Glutamatergic neuron (in vitro differentiated cells): ENCODE measurements at regions not wholly inside any gene's neighbourhood (a gene's known extent, or its start where the extent isn't known, plus 50 kb on each side); places are given as distances from the start of the nearest gene placed in this dataset.

Source experiments
- DNase-seq: peaks from one replicate; pipeline ENCODE4 v3.0.0; 2022
- H3K27ac Mint-ChIP-seq: one replicate; pipeline ENCODE4 v1.8.0; 2020; ENCODE audit warnings: mild to moderate bottlenecking, mixed read lengths, inconsistent platforms; ENCODE audit not compliant: unreplicated experiment
- H3K27me3 Mint-ChIP-seq: one replicate; pipeline ENCODE4 v1.8.0; 2020; ENCODE audit warnings: mild to moderate bottlenecking, moderate library complexity, mixed read lengths, inconsistent platforms; ENCODE audit not compliant: unreplicated experiment
- H3K36me3 Mint-ChIP-seq: one replicate; pipeline ENCODE4 v1.8.0; 2020; ENCODE audit warnings: mild to moderate bottlenecking, mixed read lengths, inconsistent platforms; ENCODE audit not compliant: unreplicated experiment
- H3K4me1 Mint-ChIP-seq: one replicate; pipeline ENCODE4 v1.8.0; 2020; ENCODE audit warnings: mild to moderate bottlenecking, low read depth, mixed read lengths, inconsistent platforms; ENCODE audit not compliant: unreplicated experiment
- H3K4me3 Mint-ChIP-seq: one replicate; pipeline ENCODE4 v1.8.0; 2020; ENCODE audit warnings: mild to moderate bottlenecking, mixed read lengths, inconsistent platforms; ENCODE audit not compliant: unreplicated experiment
- H3K9me3 Mint-ChIP-seq: one replicate; pipeline ENCODE4 v1.8.0; 2020; ENCODE audit warnings: mild to moderate bottlenecking, moderate library complexity, mixed read lengths, inconsistent platforms; ENCODE audit not compliant: unreplicated experiment
- CTCF ChIP-seq: fragments of 200-600 bp; sonication (generic); IDR thresholded peaks from one replicate; pipeline ENCODE4 v1.5.0; 2021; ENCODE audit not compliant: partially characterized antibody, unreplicated experiment

GRCh38 chr10:111221682-111222480 lies 145.1 kb downstream of the ADRA2A start:
- peaks cover 4% of the 10 kb centered on the region for H3K9me3 Mint-ChIP-seq
- no peaks in the 10 kb centered on the region for H3K4me1 Mint-ChIP-seq
- no peaks in the 10 kb centered on the region for H3K36me3 Mint-ChIP-seq
- no peak overlapping the region for H3K4me3 Mint-ChIP-seq
- no peak for DNase-seq
- TF ChIP-seq CTCF = no peak
- peaks cover 5% of the 10 kb centered on the region for H3K27me3 Mint-ChIP-seq
- H3K27ac Mint-ChIP-seq = no peak overlapping the region

GRCh38 chr10:111222961-111223360 lies 146.1 kb downstream of the ADRA2A start:
- TF ChIP-seq CTCF = no peak
- H3K36me3 Mint-ChIP-seq = no peaks in the 10 kb centered on the region
- H3K4me3 Mint-ChIP-seq = no peak overlapping the region
- no peak overlapping the region for H3K27ac Mint-ChIP-seq
- no peak for DNase-seq
- no peaks in the 10 kb centered on the region for H3K4me1 Mint-ChIP-seq
- peaks cover 4% of the 10 kb centered on the region for H3K9me3 Mint-ChIP-seq
- peaks cover 5% of the 10 kb centered on the region for H3K27me3 Mint-ChIP-seq

- Mint-ChIP-seq H3K36me3 (no peaks in the 10 kb centered on the region), H3K4me1 (no peaks in the 10 kb centered on the region), H3K9me3 (no peaks in the 10 kb centered on the region), H3K4me3 (no peak overlapping the region), H3K27ac (no peak overlapping the region), H3K27me3 (no peaks in the 10 kb centered on the region)
- DNase-seq = no peak
- no peak for TF ChIP-seq CTCF
Observed at GRCh38 chr10:111231779-111232178, 154.9 kb downstream of the ADRA2A start.

- TF ChIP-seq CTCF = no peak
- no peaks in the 10 kb centered on the region for H3K4me1 Mint-ChIP-seq
- no peak overlapping the region for H3K4me3 Mint-ChIP-seq
- no peak overlapping the region for H3K27ac Mint-ChIP-seq
- no peaks in the 10 kb centered on the region for H3K27me3 Mint-ChIP-seq
- no peak for DNase-seq
- no peaks in the 10 kb centered on the region for H3K9me3 Mint-ChIP-seq
- H3K36me3 Mint-ChIP-seq = no peaks in the 10 kb centered on the region
Observed at GRCh38 chr10:111233439-111233838, 156.6 kb downstream of the ADRA2A start.

GRCh38 chr10:111234234-111234913 lies 157.5 kb downstream of the ADRA2A start:
- H3K4me3 Mint-ChIP-seq = no peak overlapping the region
- no peaks in the 10 kb centered on the region for H3K36me3 Mint-ChIP-seq
- H3K4me1 Mint-ChIP-seq = no peaks in the 10 kb centered on the region
- no peaks in the 10 kb centered on the region for H3K9me3 Mint-ChIP-seq
- no peak for DNase-seq
- H3K27ac Mint-ChIP-seq = no peak overlapping the region
- H3K27me3 Mint-ChIP-seq = no peaks in the 10 kb centered on the region
- TF ChIP-seq CTCF = no peak
